PC-9 (cell line): ENCODE measurements at regions not wholly inside any gene's neighbourhood (a gene's known extent, or its start where the extent isn't known, plus 50 kb on each side); places are given as distances from the start of the nearest gene placed in this dataset.

Experiments
- EZH2 ChIP-seq: fragments of 200-600 bp; sonication (generic); IDR thresholded peaks from 2 replicates; pipeline ENCODE4 v1.8.0; 2017; ENCODE audit warnings: antibody characterized with exemption, low read depth
- TF ChIP-seq, protein P1 (sequence below): fragments of 200-600 bp; sonication (generic); conservative IDR thresholded peaks from 2 replicates; pipeline ENCODE4 v1.6.1; 2017; ENCODE audit warnings: mixed run types, antibody characterized with exemption, mild to moderate bottlenecking, moderate library complexity

DNA sequence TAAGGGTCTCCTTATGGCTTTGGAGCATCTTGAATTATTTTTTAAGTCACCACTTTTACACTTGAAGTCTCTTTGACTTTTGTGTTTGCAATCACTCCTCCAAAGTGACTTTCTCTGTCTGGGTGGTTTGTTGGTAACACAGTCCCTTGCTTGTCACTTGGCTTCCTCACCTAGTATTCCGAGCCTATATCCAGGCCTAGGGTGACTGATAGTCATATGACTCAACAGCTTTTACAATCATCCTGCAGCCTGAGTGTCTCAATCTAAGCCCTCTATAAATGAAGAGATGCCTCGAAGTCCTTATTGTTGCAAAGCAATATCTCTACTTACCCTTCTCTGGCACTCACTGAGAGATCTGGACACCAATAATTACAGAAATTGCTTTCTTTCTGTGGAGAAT is 53.9 kb upstream of the SETBP1 start:
- TF ChIP-seq, protein P1, sequence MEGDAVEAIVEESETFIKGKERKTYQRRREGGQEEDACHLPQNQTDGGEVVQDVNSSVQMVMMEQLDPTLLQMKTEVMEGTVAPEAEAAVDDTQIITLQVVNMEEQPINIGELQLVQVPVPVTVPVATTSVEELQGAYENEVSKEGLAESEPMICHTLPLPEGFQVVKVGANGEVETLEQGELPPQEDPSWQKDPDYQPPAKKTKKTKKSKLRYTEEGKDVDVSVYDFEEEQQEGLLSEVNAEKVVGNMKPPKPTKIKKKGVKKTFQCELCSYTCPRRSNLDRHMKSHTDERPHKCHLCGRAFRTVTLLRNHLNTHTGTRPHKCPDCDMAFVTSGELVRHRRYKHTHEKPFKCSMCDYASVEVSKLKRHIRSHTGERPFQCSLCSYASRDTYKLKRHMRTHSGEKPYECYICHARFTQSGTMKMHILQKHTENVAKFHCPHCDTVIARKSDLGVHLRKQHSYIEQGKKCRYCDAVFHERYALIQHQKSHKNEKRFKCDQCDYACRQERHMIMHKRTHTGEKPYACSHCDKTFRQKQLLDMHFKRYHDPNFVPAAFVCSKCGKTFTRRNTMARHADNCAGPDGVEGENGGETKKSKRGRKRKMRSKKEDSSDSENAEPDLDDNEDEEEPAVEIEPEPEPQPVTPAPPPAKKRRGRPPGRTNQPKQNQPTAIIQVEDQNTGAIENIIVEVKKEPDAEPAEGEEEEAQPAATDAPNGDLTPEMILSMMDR = no peak
- TF ChIP-seq EZH2 = no peak
